HG03432 (cell line): ENCODE measurements at regions not wholly inside any gene's neighbourhood (a gene's known extent, or its start where the extent isn't known, plus 50 kb on each side); places are given as distances from the start of the nearest gene placed in this dataset.

ENCODE experiments used
- ATAC-seq: cut with Tn5 transposase; IDR thresholded peaks from one replicate; pipeline ENCODE4 v1.9.1; 2021; ENCODE audit warnings: mild to moderate bottlenecking, moderate library complexity; ENCODE audit not compliant: unreplicated experiment

- ATAC-seq: no peak
Measured at GRCh38 chr20:48106428-48106827, 321.1 kb upstream of the SULF2 start.

GRCh38 chr20:48105526-48105925 lies 320.2 kb upstream of the SULF2 start:
- no peak for ATAC-seq

- no peak for ATAC-seq
Measured at GRCh38 chr20:48102931-48103660, 317.8 kb upstream of the SULF2 start.

- no peak for ATAC-seq
Measured at GRCh38 chr20:48102076-48102787, 317.0 kb upstream of the SULF2 start.

- no peak for ATAC-seq
Measured at GRCh38 chr20:48100483-48100882, 315.2 kb upstream of the SULF2 start.

- no peak for ATAC-seq
Measured at GRCh38 chr20:48098866-48099265, 313.6 kb upstream of the SULF2 start.

GRCh38 chr20:48098099-48098498 lies 312.8 kb upstream of the SULF2 start:
- ATAC-seq: no peak

GRCh38 chr20:48096957-48097890 lies 311.9 kb upstream of the SULF2 start:
- ATAC-seq: no peak

- ATAC-seq: no peak
Measured at GRCh38 chr20:48096212-48096875, 311.1 kb upstream of the SULF2 start.

- no peak for ATAC-seq
Measured at GRCh38 chr20:48094944-48095343, 309.7 kb upstream of the SULF2 start.

- ATAC-seq: no peak
Measured at GRCh38 chr20:48094196-48094749, 309.0 kb upstream of the SULF2 start.

GRCh38 chr20:48092596-48093280 lies 307.5 kb upstream of the SULF2 start:
- ATAC-seq: no peak

GRCh38 chr20:48090784-48091183 lies 305.5 kb upstream of the SULF2 start:
- no peak for ATAC-seq

GRCh38 chr20:48090314-48090713 lies 305.0 kb upstream of the SULF2 start:
- ATAC-seq: no peak

- no peak for ATAC-seq
Measured at GRCh38 chr20:48080583-48080982, 295.3 kb upstream of the SULF2 start.

- ATAC-seq: no peak
Measured at GRCh38 chr20:48079028-48079427, 293.7 kb upstream of the SULF2 start.

GRCh38 chr20:48076747-48077146 lies 291.5 kb upstream of the SULF2 start:
- ATAC-seq: no peak

GRCh38 chr20:48076247-48076646 lies 291.0 kb upstream of the SULF2 start:
- ATAC-seq: no peak

- ATAC-seq: no peak
Measured at GRCh38 chr20:48075591-48076174, 290.4 kb upstream of the SULF2 start.
